OCI-LY1 (cell line): ENCODE measurements at regions not wholly inside any gene's neighbourhood (a gene's known extent, or its start where the extent isn't known, plus 50 kb on each side); places are given as distances from the start of the nearest gene placed in this dataset.

ENCODE experiments used
- H2AFZ ChIP-seq: fragments of 200-600 bp; sonication (generic), shearing (Covaris generic); 2 replicates; pipeline ENCODE4 v1.6.0; 2014; ENCODE audit warnings: antibody characterized with exemption, mild to moderate bottlenecking, low read length
- H3F3A ChIP-seq: fragments of 200-600 bp; sonication (generic), shearing (Covaris generic); 2 replicates; pipeline ENCODE4 v1.6.0; 2014; ENCODE audit warnings: mild to moderate bottlenecking, antibody characterized with exemption, low read length, moderate library complexity; ENCODE audit not compliant: insufficient read depth
- H3K27ac ChIP-seq: fragments of 200-600 bp; sonication (generic); 2 replicates; pipeline ENCODE4 v1.5.1; 2014; ENCODE audit warnings: low read length, mixed run types, mild to moderate bottlenecking, low read depth; ENCODE audit not compliant: poor library complexity, severe bottlenecking
- H3K27me3 ChIP-seq: fragments of 200-600 bp; sonication (generic); 2 replicates; pipeline ENCODE4 v1.6.0; 2014; ENCODE audit warnings: antibody characterized with exemption, mild to moderate bottlenecking, low read length, moderate library complexity; ENCODE audit not compliant: insufficient read depth
- H3K36me3 ChIP-seq: fragments of 200-600 bp; sonication (generic); 2 replicates; pipeline ENCODE4 v1.6.1; 2014; ENCODE audit warnings: mild to moderate bottlenecking, antibody characterized with exemption, low read length, moderate library complexity, mixed read lengths; ENCODE audit not compliant: insufficient read depth
- H3K4me1 ChIP-seq: fragments of 200-600 bp; sonication (generic); 2 replicates; pipeline ENCODE4 v1.5.1; 2014; ENCODE audit warnings: mild to moderate bottlenecking, low read length, moderate library complexity; ENCODE audit not compliant: insufficient read depth, severe bottlenecking
- H3K4me2 ChIP-seq: fragments of 200-600 bp; sonication (generic), shearing (Covaris generic); 2 replicates; pipeline ENCODE4 v1.6.1; 2014; ENCODE audit warnings: low read length
- H3K4me3 ChIP-seq: fragments of 200-600 bp; sonication (generic); 2 replicates; pipeline ENCODE4 v1.5.1; 2014; ENCODE audit warnings: low read length, low read depth, mild to moderate bottlenecking, mixed read lengths; ENCODE audit not compliant: poor library complexity, severe bottlenecking
- H3K79me2 ChIP-seq: fragments of 200-600 bp; shearing (Covaris generic); 2 replicates; pipeline ENCODE4 v1.6.1; 2016; ENCODE audit warnings: mixed run types, low read length, mixed read lengths; ENCODE audit not compliant: insufficient read depth
- H3K9ac ChIP-seq: fragments of 200-600 bp; sonication (generic), shearing (Covaris generic); 2 replicates; pipeline ENCODE4 v1.6.1; 2014; ENCODE audit warnings: mild to moderate bottlenecking, low read length, mixed read lengths
- H3K9me2 ChIP-seq: fragments of 200-600 bp; sonication (generic), shearing (Covaris generic); 2 replicates; pipeline ENCODE4 v1.6.1; 2014; ENCODE audit warnings: low read depth, mild to moderate bottlenecking, low read length, mixed read lengths
- H3K9me3 ChIP-seq: fragments of 200-600 bp; shearing (Covaris generic); 2 replicates; pipeline ENCODE4 v1.6.1; 2014; ENCODE audit warnings: low read length, mixed read lengths
- H4K20me1 ChIP-seq: fragments of 200-600 bp; sonication (generic), shearing (Covaris generic); 2 replicates; pipeline ENCODE4 v1.6.0; 2016; ENCODE audit warnings: mild to moderate bottlenecking, low read length; ENCODE audit not compliant: insufficient read depth
- CTCF ChIP-seq: fragments of 200-600 bp; sonication (generic), shearing (Covaris generic); IDR thresholded peaks from 2 replicates; pipeline ENCODE4 v1.5.1; 2017; ENCODE audit warnings: mild to moderate bottlenecking, antibody characterized with exemption, low read length, moderate library complexity, mixed read lengths
- EZH2 ChIP-seq: fragments of 200-600 bp; sonication (generic), shearing (Covaris generic); IDR thresholded peaks from 2 replicates; pipeline ENCODE4 v1.8.0; 2017; ENCODE audit warnings: borderline replicate concordance, mixed run types, mild to moderate bottlenecking, antibody characterized with exemption, low read length, moderate library complexity, mixed read lengths

GRCh38 chr3:72601983-72602750 is 246.1 kb downstream of the SHQ1 start:
- H3F3A ChIP-seq = no peaks in the 10 kb centered on the region
- no peaks in the 10 kb centered on the region for H3K9me2 ChIP-seq
- no peaks in the 10 kb centered on the region for H3K4me1 ChIP-seq
- no peaks in the 10 kb centered on the region for H4K20me1 ChIP-seq
- H3K9ac ChIP-seq = no peak overlapping the region
- H3K4me2 ChIP-seq = no peak overlapping the region
- H3K36me3 ChIP-seq = no peaks in the 10 kb centered on the region
- H2AFZ ChIP-seq = no peak overlapping the region
- H3K27ac ChIP-seq = no peak overlapping the region
- H3K9me3 ChIP-seq = no peaks in the 10 kb centered on the region
- TF ChIP-seq CTCF (no peak), EZH2 (no peak)
- H3K27me3 ChIP-seq = 0 out of 2 replicates have a peak, but pooled peaks cover 4% of the 10 kb centered on the region
- no peak overlapping the region for H3K4me3 ChIP-seq
- H3K79me2 ChIP-seq = no peaks in the 10 kb centered on the region

DNA sequence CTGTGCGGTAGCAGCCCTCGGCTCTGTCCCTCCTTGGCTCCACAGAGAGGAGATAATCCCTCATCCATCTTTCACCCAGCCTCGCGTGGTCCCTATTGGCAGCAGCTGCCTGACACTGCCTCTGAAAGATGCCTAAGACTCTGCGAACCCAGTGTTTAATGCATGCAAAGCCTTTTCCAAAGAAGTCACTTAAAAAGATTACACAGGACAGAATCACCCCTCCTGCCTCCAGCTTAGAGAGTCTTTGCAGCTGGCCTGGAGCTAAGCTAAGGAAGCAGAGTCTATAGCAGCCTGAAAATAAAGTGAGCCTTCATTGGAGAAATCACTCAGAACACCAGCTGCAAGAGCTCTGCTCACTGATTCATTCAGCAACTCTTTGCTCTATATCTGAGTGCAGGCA is 247.2 kb downstream of the SHQ1 start:
- Histone ChIP-seq H3K9me2 (no peaks in the 10 kb centered on the region), H3K9ac (no peak overlapping the region), H3K4me2 (no peak overlapping the region), H3K36me3 (no peaks in the 10 kb centered on the region), H3K9me3 (no peaks in the 10 kb centered on the region), H3F3A (no peaks in the 10 kb centered on the region), H3K79me2 (no peaks in the 10 kb centered on the region), H2AFZ (no peak overlapping the region), H3K27ac (no peak overlapping the region), H4K20me1 (no peaks in the 10 kb centered on the region), H3K4me1 (no peaks in the 10 kb centered on the region), H3K27me3 (0 out of 2 replicates have a peak, but pooled peaks cover 4% of the 10 kb centered on the region), H3K4me3 (no peak overlapping the region)
- TF ChIP-seq CTCF (no peak), EZH2 (no peak)

DNA sequence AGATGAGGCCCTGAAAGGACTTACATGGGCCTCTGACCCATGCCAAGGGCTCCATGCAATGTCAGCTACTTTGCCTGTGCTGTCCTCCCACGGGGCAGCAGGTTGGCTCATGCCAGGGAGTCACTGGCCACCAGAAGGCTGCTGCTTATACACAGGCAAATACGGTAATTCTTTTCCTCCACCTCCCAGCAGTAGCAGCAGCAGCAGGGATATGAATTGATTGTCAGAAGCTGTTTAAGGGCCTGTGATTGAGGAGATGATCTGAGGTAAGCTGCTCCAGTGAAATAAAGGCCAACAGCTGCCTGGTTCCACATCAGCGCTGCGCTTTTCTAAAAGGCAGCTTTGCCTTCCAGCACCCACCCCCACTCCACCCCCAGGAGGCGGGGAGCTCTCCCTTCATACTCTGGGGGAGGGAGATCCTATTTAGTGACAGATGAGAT is 250.5 kb downstream of the SHQ1 start:
- H3K9me2 ChIP-seq = no peaks in the 10 kb centered on the region
- H3K27ac ChIP-seq = no peak overlapping the region
- no peak overlapping the region for H3K4me2 ChIP-seq
- H3K9ac ChIP-seq = no peak overlapping the region
- H3K36me3 ChIP-seq = no peaks in the 10 kb centered on the region
- TF ChIP-seq CTCF = no peak
- TF ChIP-seq EZH2 = no peak
- no peak overlapping the region for H2AFZ ChIP-seq
- H4K20me1 ChIP-seq = no peaks in the 10 kb centered on the region
- H3K4me1 ChIP-seq = no peaks in the 10 kb centered on the region
- no peaks in the 10 kb centered on the region for H3K79me2 ChIP-seq
- 0 out of 2 replicates have a peak, but pooled peaks cover 4% of the 10 kb centered on the region for H3K27me3 ChIP-seq
- no peak overlapping the region for H3K4me3 ChIP-seq
- no peaks in the 10 kb centered on the region for H3F3A ChIP-seq
- H3K9me3 ChIP-seq = no peaks in the 10 kb centered on the region
